HepG2 (cell line): ENCODE measurements at regions not wholly inside any gene's neighbourhood (a gene's known extent, or its start where the extent isn't known, plus 50 kb on each side); places are given as distances from the start of the nearest gene placed in this dataset.

Source experiments
- BHLHE40 ChIP-seq: IDR thresholded peaks from 2 replicates; pipeline ENCODE4 v1.6.1; 2011; ENCODE audit warnings: low read length, improper control_type of control experiment
- FOXM1 ChIP-seq: sonication (generic); formaldehyde crosslinking; IDR thresholded peaks from 2 replicates; pipeline ENCODE4 v1.5.0; 2020; ENCODE audit warnings: missing genetic modification reagents
- RFX5 ChIP-seq: IDR thresholded peaks from 2 replicates; pipeline ENCODE4 v1.6.1; 2011; ENCODE audit warnings: low read depth, low read length, improper control_type of control experiment
- TBP ChIP-seq: sonication (generic); formaldehyde crosslinking; IDR thresholded peaks from 2 replicates; pipeline ENCODE4 v1.5.0; 2020; ENCODE audit warnings: missing genetic modification reagents
- ZBTB8A ChIP-seq: sonication (generic); formaldehyde crosslinking; IDR thresholded peaks from 2 replicates; pipeline ENCODE4 v1.4.0; 2020; ENCODE audit warnings: mild to moderate bottlenecking, low read depth, missing genetic modification reagents, borderline replicate concordance
- ZKSCAN8 ChIP-seq: IDR thresholded peaks from 2 replicates; pipeline ENCODE4 v1.6.1; 2016; ENCODE audit warnings: borderline replicate concordance, missing genetic modification reagents, missing compliant biosample characterization
- ZNF274 ChIP-seq: sonication (generic); formaldehyde crosslinking; IDR thresholded peaks from 2 replicates; pipeline ENCODE4 v1.5.1; 2020; ENCODE audit warnings: mild to moderate bottlenecking, missing genetic modification reagents
- ZNF577 ChIP-seq: sonication (generic); formaldehyde crosslinking; IDR thresholded peaks from 2 replicates; pipeline ENCODE4 v1.4.0; 2020; ENCODE audit warnings: mild to moderate bottlenecking, low read depth, missing genetic modification reagents, borderline replicate concordance
- ZNF740 ChIP-seq: sonication (generic); formaldehyde crosslinking; IDR thresholded peaks from 2 replicates; pipeline ENCODE4 v1.4.0; 2020; ENCODE audit warnings: missing genetic modification reagents
- ZNF775 ChIP-seq: sonication (generic); formaldehyde crosslinking; IDR thresholded peaks from 2 replicates; pipeline ENCODE4 v1.4.0; 2020; ENCODE audit warnings: missing genetic modification reagents, mild to moderate bottlenecking, moderate library complexity, borderline replicate concordance

- TF ChIP-seq ZNF775 (CRISPR knock-in tag), result no peak
- TF ChIP-seq ZBTB8A (CRISPR knock-in tag), result no peak
- no peak for TF ChIP-seq BHLHE40
- TF ChIP-seq RFX5, result no peak
- no peak for TF ChIP-seq ZKSCAN8 (CRISPR knock-in tag)
- no peak for TF ChIP-seq FOXM1 (CRISPR knock-in tag)
- no peak for TF ChIP-seq ZNF577 (CRISPR knock-in tag)
- TF ChIP-seq ZNF740, result no peak
- TF ChIP-seq TBP, result no peak
- TF ChIP-seq ZNF274 (CRISPR knock-in tag), result no peak
Measured at GRCh38 chr5:2856206-2856605, 104.7 kb upstream of the IRX2 start.
